HepG2 (cell line): ENCODE measurements at regions not wholly inside any gene's neighbourhood (a gene's known extent, or its start where the extent isn't known, plus 50 kb on each side); places are given as distances from the start of the nearest gene placed in this dataset.

Source experiments
- ATAC-seq: fragments of 200-7000 bp; cut with Tn5 transposase; 3 replicates; pipeline ENCODE4 v1.9.1; 2020; ENCODE audit warnings: mild to moderate bottlenecking, moderate library complexity
- BruUV-seq: library from RNA; stranded (reverse); fragments of 400-500 nt; replicated peaks from 2 replicates; lab custom pipeline; 2021; lab: Mats Ljungman, UMichigan
- CTCF ChIA-PET: fragments of 300-600 bp; formaldehyde crosslinking; extraction: SDS; loops from one replicate; lab custom pipeline; 2021; ENCODE audit warnings: low total read pairs, inconsistent platforms, low intra/inter-chr PET ratio; lab: Yijun Ruan, JAX
- POLR2A ChIA-PET: fragments of 350-600 bp; sonication (Branson Sonifier 250); formaldehyde crosslinking; loops from one replicate; lab custom pipeline; 2020; ENCODE audit warnings: antibody characterized with exemption, inconsistent platforms; lab: Yijun Ruan, JAX
- DNase-seq: peaks from one replicate; pipeline ENCODE4 v3.0.0-alpha.2; 2015; ENCODE audit warnings: low spot score
- FAIRE-seq: peaks from 3 replicates; lab custom pipeline; 2011; peaks lifted over from hg19 to GRCh38; lab: Jason Lieb, UNC
- H2AFZ ChIP-seq: one replicate; pipeline ENCODE4 v1.6.1; 2011; ENCODE audit warnings: low read length, inconsistent platforms
- H3K27ac ChIP-seq: fragments of 300-600 bp; 3 replicates; pipeline ENCODE4 v1.8.0; 2011; ENCODE audit warnings: mixed run types, mild to moderate bottlenecking, mixed read lengths, low read length, inconsistent platforms; ENCODE audit not compliant: insufficient read depth; ENCODE audit errors: extremely low read length
- H3K27me3 ChIP-seq, 2 experiments: fragments of 200-600 bp in 1 of 2; 2 replicates in 1 of 2; 3 replicates in 1 of 2; pipeline versions ENCODE4 v1.6.0 to v1.8.0; 2011; ENCODE audit warnings: low read length in 2 of 2, mild to moderate bottlenecking in 2 of 2, moderate library complexity in 2 of 2, inconsistent platforms in 1 of 2; ENCODE audit not compliant: insufficient read depth in 2 of 2, control insufficient read depth in 1 of 2
- H3K36me3 ChIP-seq, 2 experiments: fragments of 200-600 bp in 1 of 2; replicated peaks in 1 of 2; 2 replicates in 1 of 2; 3 replicates in 1 of 2; pipeline versions ENCODE4 v1.5.1 to v1.8.0; 2011; ENCODE audit warnings: low read length in 2 of 2, inconsistent platforms in 1 of 2; ENCODE audit not compliant: insufficient read depth in 2 of 2, control insufficient read depth in 1 of 2
- H3K4me1 ChIP-seq: 2 replicates; pipeline ENCODE4 v1.5.1; 2012; ENCODE audit warnings: low read length, inconsistent platforms; ENCODE audit not compliant: insufficient read depth
- H3K4me2 ChIP-seq: 2 replicates; pipeline ENCODE4 v1.6.0; 2011; ENCODE audit warnings: low read depth, low read length, inconsistent platforms
- H3K4me3 ChIP-seq, 3 experiments: fragments of 200-600 bp in 1 of 3; sonication (generic), shearing (Covaris generic) in 1 of 3; replicated peaks in 1 of 3; 2 replicates each; pipeline ENCODE4 v1.5.1; 2011 to 2016; ENCODE audit warnings: low read length in 3 of 3, inconsistent platforms in 2 of 3, low read depth in 2 of 3, mild to moderate bottlenecking in 2 of 3, control low read depth in 1 of 3, mixed read lengths in 1 of 3; ENCODE audit not compliant: insufficient read depth in 1 of 3
- H3K79me2 ChIP-seq: one replicate; pipeline ENCODE4 v1.6.1; 2011; ENCODE audit warnings: low read length, inconsistent platforms; ENCODE audit not compliant: insufficient read depth
- H3K9ac ChIP-seq: 2 replicates; pipeline ENCODE4 v1.6.0; 2011; ENCODE audit warnings: mild to moderate bottlenecking, low read depth, low read length, inconsistent platforms; ENCODE audit not compliant: insufficient read depth
- H3K9me3 ChIP-seq: 2 replicates; pipeline ENCODE4 v1.5.1; 2012; ENCODE audit warnings: mild to moderate bottlenecking, low read length
- H4K20me1 ChIP-seq: 2 replicates; pipeline ENCODE4 v1.6.0; 2011; ENCODE audit warnings: inconsistent platforms, mild to moderate bottlenecking, low read length, moderate library complexity; ENCODE audit not compliant: insufficient read depth
- AGO2 ChIP-seq: fragments of 200-400 bp; formaldehyde crosslinking; optimal IDR thresholded peaks from 2 replicates; pipeline ENCODE3; 2017; ENCODE audit warnings: mild to moderate bottlenecking, low read depth, low read length, moderate library complexity
- HOXA5 ChIP-seq: sonication (generic); formaldehyde crosslinking; IDR thresholded peaks from 2 replicates; pipeline ENCODE4 v1.4.0; 2020; ENCODE audit warnings: missing genetic modification reagents
- NFYB ChIP-seq: sonication (generic); formaldehyde crosslinking; IDR thresholded peaks from 2 replicates; pipeline ENCODE4 v1.4.0; 2020; ENCODE audit warnings: missing genetic modification reagents
- RBFOX2 ChIP-seq: fragments of 200-400 bp; formaldehyde crosslinking; IDR thresholded peaks from 2 replicates; pipeline ENCODE4 v1.6.1; 2017; ENCODE audit warnings: low read depth, mild to moderate bottlenecking, low read length
- SRY ChIP-seq: sonication (generic); formaldehyde crosslinking; IDR thresholded peaks from 2 replicates; pipeline ENCODE4 v1.8.0; 2022; ENCODE audit warnings: mild to moderate bottlenecking, missing genetic modification reagents
- WGBS: methylation state at CpG from one replicate; pipeline ENCODE4 v1.1.6; 2017; ENCODE audit warnings: low lambda C conversion rate; 5-methylcytosine and 5-hydroxymethylcytosine counted together
- in situ Hi-C: cut with HindIII; loops from 2 replicates; pipeline ENCODE4 v1.10.0; 2017; ENCODE audit warnings: low pct_unique_long_range_greater_than_20kb; ENCODE audit not compliant: extremely low pct_ligation_motif_present
- intact Hi-C: fragments of 100-400 bp; cut with micrococcal nuclease; formaldehyde crosslinking; loops from one replicate; pipeline ENCODE4 v1.10.0; 2022; ENCODE audit not compliant: unreplicated experiment
- TF ChIP-seq, protein P1 (sequence below), 2 experiments: sonication (generic) in 1 of 2; formaldehyde crosslinking in 1 of 2; IDR thresholded peaks; 2 replicates each; pipeline versions ENCODE4 v1.4.0 to v1.6.1; 2018 to 2020; ENCODE audit warnings: missing genetic modification reagents in 2 of 2, borderline replicate concordance in 1 of 2, low read depth in 1 of 2, mild to moderate bottlenecking in 1 of 2, missing biosample characterization in 1 of 2
- TF ChIP-seq, protein P2 (sequence below), 2 experiments: IDR thresholded peaks; 2 replicates each; pipeline ENCODE4 v1.6.1; 2011 to 2012; ENCODE audit warnings: low read length in 2 of 2, borderline replicate concordance in 1 of 2, low read depth in 1 of 2, mild to moderate bottlenecking in 1 of 2, moderate library complexity in 1 of 2
- TF ChIP-seq, protein P3 (sequence below): IDR thresholded peaks from 2 replicates; pipeline ENCODE4 v1.6.1; 2016

DNA sequence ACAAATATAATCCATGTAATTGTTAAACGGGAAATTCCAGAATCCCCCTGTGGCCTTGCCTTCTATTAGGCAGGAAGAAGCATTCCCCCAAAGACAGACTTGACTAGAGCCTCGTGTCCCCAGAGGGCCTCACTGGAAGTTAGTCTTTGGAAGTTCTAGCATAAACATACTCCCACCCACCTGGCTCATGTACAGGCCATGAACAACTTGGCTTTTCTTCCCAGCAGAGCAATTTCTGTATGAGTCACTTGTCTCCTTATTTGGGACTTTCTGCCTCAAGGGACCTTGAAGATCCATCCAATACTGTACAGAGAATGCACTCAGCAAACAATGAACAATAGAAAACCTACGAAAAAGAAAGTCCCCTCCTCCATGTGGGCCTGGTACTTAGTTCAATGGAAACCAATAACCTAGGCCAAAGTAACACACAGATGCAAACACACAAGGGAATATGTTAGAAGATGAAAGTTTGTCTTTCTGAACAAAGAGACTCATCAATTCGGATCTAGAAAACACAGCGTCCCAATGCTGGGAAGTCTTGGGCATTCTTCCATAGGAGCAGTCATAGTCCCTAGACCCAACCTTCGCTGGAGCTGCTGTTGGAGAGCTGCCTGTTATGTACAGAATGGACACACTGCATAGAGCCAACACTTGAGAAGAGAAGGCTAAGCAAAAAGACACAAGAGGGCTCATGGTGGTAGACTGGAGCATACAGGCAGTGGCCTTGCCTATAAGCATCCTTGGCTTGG lies 303.5 kb downstream of the HRH4 start:
- FAIRE-seq: no peak

More for the DNA sequence above, 303.5 kb downstream of the HRH4 start:
- Histone ChIP-seq H4K20me1 (no peaks in the 10 kb centered on the region), H3K4me3 (no peak overlapping the region), H3K27ac (no peak overlapping the region), H3K9ac (no peak overlapping the region), H3K4me1 (no peaks in the 10 kb centered on the region), H3K9me3 (0 out of 2 replicates have a peak, but pooled peaks cover 9% of the 10 kb centered on the region), H3K79me2 (no peaks in the 10 kb centered on the region), H2AFZ (no peak overlapping the region), H3K36me3 (no peaks in the 10 kb centered on the region), H3K27me3 (no peaks in the 10 kb centered on the region), H3K4me2 (no peak overlapping the region)
- ChIA-PET CTCF (no interaction called here), POLR2A (no interaction called here)
- ATAC-seq (no peak), DNase-seq (no peak)
- TF ChIP-seq NFYB (no peak), SRY (CRISPR knock-in tag) (no peak), AGO2 (no peak), HOXA5 (CRISPR knock-in tag) (no peak), RBFOX2 (no peak)
- TF ChIP-seq, protein P1, sequence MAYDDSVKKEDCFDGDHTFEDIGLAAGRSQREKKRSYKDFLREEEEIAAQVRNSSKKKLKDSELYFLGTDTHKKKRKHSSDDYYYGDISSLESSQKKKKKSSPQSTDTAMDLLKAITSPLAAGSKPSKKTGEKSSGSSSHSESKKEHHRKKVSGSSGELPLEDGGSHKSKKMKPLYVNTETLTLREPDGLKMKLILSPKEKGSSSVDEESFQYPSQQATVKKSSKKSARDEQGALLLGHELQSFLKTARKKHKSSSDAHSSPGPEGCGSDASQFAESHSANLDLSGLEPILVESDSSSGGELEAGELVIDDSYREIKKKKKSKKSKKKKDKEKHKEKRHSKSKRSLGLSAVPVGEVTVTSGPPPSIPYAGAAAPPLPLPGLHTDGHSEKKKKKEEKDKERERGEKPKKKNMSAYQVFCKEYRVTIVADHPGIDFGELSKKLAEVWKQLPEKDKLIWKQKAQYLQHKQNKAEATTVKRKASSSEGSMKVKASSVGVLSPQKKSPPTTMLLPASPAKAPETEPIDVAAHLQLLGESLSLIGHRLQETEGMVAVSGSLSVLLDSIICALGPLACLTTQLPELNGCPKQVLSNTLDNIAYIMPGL (CRISPR knock-in tag; IDR thresholded peaks at IDR 0.05; ENCODE audit: borderline replicate concordance in 1 of 2, low read depth in 1 of 2): no peak
- TF ChIP-seq, protein P2, sequence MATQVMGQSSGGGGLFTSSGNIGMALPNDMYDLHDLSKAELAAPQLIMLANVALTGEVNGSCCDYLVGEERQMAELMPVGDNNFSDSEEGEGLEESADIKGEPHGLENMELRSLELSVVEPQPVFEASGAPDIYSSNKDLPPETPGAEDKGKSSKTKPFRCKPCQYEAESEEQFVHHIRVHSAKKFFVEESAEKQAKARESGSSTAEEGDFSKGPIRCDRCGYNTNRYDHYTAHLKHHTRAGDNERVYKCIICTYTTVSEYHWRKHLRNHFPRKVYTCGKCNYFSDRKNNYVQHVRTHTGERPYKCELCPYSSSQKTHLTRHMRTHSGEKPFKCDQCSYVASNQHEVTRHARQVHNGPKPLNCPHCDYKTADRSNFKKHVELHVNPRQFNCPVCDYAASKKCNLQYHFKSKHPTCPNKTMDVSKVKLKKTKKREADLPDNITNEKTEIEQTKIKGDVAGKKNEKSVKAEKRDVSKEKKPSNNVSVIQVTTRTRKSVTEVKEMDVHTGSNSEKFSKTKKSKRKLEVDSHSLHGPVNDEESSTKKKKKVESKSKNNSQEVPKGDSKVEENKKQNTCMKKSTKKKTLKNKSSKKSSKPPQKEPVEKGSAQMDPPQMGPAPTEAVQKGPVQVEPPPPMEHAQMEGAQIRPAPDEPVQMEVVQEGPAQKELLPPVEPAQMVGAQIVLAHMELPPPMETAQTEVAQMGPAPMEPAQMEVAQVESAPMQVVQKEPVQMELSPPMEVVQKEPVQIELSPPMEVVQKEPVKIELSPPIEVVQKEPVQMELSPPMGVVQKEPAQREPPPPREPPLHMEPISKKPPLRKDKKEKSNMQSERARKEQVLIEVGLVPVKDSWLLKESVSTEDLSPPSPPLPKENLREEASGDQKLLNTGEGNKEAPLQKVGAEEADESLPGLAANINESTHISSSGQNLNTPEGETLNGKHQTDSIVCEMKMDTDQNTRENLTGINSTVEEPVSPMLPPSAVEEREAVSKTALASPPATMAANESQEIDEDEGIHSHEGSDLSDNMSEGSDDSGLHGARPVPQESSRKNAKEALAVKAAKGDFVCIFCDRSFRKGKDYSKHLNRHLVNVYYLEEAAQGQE (IDR thresholded peaks at IDR 0.05; ENCODE audit: borderline replicate concordance in 1 of 2, low read depth in 1 of 2, low read length in 2 of 2): no peak
- TF ChIP-seq, protein P3, sequence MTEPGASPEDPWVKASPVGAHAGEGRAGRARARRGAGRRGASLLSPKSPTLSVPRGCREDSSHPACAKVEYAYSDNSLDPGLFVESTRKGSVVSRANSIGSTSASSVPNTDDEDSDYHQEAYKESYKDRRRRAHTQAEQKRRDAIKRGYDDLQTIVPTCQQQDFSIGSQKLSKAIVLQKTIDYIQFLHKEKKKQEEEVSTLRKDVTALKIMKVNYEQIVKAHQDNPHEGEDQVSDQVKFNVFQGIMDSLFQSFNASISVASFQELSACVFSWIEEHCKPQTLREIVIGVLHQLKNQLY: no peak
- no TSS peak for BruUV-seq
- intact Hi-C loops: no loop called here
- in situ Hi-C loops: no loop called here
- WGBS: 11% methylated on average over 6 of the region's 6 CpGs
